Activated T-cell treated with anti-CD3 and anti-CD28 coated beads, Interleukin-2, amount 50 U/mL, for 72 hours (primary cell): ENCODE measurements at regions not wholly inside any gene's neighbourhood (a gene's known extent, or its start where the extent isn't known, plus 50 kb on each side); places are given as distances from the start of the nearest gene placed in this dataset.

ENCODE experiments used
- ATAC-seq, 2 donors: fragments of 150-1000 bp; cut with Tn5 transposase; replicated peaks in 1 of 2; 2 replicates each; pipeline ENCODE4 v1.10.0; 2021; ENCODE audit warnings: moderate library complexity in 2 of 2, mild to moderate bottlenecking in 1 of 2
- DNase-seq, 2 donors: peaks; one replicate each; pipeline ENCODE4 v3.0.0; 2021 to 2022; ENCODE audit warnings: mixed read lengths in 1 of 2
- H3K27ac Mint-ChIP-seq: one replicate; pipeline ENCODE4 v1.8.0; 2022; ENCODE audit warnings: mild to moderate bottlenecking, moderate library complexity, mixed read lengths
- H3K27me3 Mint-ChIP-seq: one replicate; pipeline ENCODE4 v1.8.0; 2022; ENCODE audit warnings: low read depth, mixed read lengths
- H3K36me3 Mint-ChIP-seq, 2 donors: one replicate each; pipeline ENCODE4 v1.8.0; 2022; ENCODE audit warnings: mixed read lengths in 2 of 2, mild to moderate bottlenecking in 1 of 2; ENCODE audit not compliant: insufficient read depth in 2 of 2
- H3K4me1 Mint-ChIP-seq: one replicate; pipeline ENCODE4 v1.8.0; 2022; ENCODE audit warnings: low read depth, mixed read lengths
- H3K4me3 Mint-ChIP-seq, 2 donors: one replicate each; pipeline ENCODE4 v1.8.0; 2022; ENCODE audit warnings: mild to moderate bottlenecking in 2 of 2, mixed read lengths in 2 of 2, moderate library complexity in 2 of 2
- H3K9me3 Mint-ChIP-seq, 2 donors: one replicate each; pipeline ENCODE4 v1.8.0; 2022; ENCODE audit warnings: mixed read lengths in 2 of 2

DNA sequence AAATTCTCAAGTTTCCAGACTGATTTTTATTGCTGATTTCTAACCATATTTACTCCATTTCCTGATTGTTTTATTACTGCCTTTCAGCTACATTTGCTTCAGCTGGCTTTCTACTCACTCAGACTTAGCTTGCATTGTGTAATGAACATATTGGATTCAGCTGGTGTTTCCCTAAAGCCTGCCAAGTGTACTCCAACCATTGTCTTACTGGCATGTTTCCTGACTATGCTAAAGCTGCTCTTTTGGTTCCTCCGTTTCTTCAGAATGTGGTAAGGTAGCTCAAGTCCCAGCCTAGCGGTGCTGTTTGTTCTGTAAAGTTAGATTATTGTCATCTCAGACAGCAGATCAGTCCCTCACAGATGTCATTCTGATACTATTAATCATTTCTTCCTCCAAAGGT, 53.1 kb upstream of the GLRA2 start:
- Mint-ChIP-seq H3K4me1 (no peaks in the 10 kb centered on the region), H3K9me3 (no peaks in the 10 kb centered on the region), H3K27ac (no peak overlapping the region), H3K4me3 (no peak overlapping the region), H3K27me3 (peaks cover 7% of the 10 kb centered on the region), H3K36me3 (no peaks in the 10 kb centered on the region)
- DNase-seq (no peak), ATAC-seq (no peak)

DNA sequence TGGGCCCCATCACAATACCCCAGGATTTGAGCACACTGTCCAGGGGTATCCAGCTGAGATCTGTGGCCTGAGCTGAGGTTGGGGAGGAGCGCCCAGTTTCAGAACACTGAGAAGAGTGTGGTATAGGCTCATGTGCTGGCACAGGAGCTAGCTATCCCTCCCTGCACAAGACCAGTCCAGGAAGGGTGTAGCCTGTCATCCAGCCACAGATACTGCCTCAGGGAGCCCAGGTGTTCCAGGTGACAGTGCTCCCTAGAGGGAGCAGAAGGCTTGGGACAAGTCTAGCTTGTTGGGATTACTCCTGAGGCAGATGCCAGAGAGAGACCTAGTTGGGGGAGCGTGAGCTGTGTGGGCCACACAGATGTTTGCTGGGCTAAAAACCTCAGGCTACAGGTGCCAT, 79.6 kb upstream of the GLRA2 start:
- DNase-seq (no peak), ATAC-seq (no peak)
- no peaks in the 10 kb centered on the region for H3K36me3 Mint-ChIP-seq
- no peak overlapping the region for H3K4me3 Mint-ChIP-seq
- H3K27ac Mint-ChIP-seq = no peak overlapping the region
- peaks cover 6% of the 10 kb centered on the region for H3K27me3 Mint-ChIP-seq
- H3K9me3 Mint-ChIP-seq = no peaks in the 10 kb centered on the region
- no peaks in the 10 kb centered on the region for H3K4me1 Mint-ChIP-seq

DNA sequence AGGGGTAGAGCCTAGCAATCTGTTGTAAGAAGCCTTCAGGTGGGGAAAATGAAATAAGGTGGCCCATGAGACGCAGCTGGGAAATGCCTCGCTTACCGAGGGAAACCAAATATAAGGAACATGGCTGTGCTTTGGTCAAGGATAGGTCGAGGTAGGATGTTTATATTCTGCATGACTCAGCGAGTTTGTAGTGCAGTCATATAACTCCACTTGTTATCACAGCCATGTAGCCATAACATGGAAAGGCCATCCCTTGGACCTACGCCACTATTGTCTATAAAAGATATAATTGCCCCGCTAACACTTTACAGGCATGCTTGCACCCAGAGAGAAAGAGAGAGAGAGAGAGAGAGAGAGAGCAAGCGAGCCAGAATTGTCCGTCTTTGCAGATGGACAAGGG, 80.9 kb upstream of the GLRA2 start:
- H3K4me1 Mint-ChIP-seq = no peaks in the 10 kb centered on the region
- peaks cover 6% of the 10 kb centered on the region for H3K27me3 Mint-ChIP-seq
- no peaks in the 10 kb centered on the region for H3K9me3 Mint-ChIP-seq
- H3K4me3 Mint-ChIP-seq = no peak overlapping the region
- no peak overlapping the region for H3K27ac Mint-ChIP-seq
- DNase-seq (no peak), ATAC-seq (no peak)
- no peaks in the 10 kb centered on the region for H3K36me3 Mint-ChIP-seq

DNA sequence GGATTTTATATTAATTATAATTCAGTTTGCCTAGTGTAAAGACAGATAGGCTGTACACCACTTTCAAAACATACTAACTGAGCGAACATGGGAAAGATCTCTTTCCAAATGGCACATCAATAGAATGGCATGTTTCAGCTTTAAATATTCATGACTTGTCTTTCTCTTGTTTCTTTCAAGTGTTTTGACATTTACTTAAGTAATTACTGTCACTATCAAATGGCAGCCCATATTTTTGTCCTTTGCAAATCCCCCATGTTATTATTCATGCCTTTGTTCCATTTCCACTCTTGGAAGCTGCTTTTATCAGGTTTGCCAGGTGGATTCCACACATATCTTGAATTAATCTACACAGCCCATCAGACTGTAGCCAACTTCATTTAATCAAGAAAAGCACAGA, 89.2 kb upstream of the GLRA2 start:
- H3K36me3 Mint-ChIP-seq = peaks cover 0 to 1% of the 10 kb centered on the region in 2 donors
- H3K9me3 Mint-ChIP-seq = peaks cover 0 to 2% of the 10 kb centered on the region in 2 donors
- no peak overlapping the region for H3K4me3 Mint-ChIP-seq
- DNase-seq (no peak), ATAC-seq (no peak)
- H3K27ac Mint-ChIP-seq = no peak overlapping the region
- H3K27me3 Mint-ChIP-seq = peaks cover 23% of the 10 kb centered on the region
- no peaks in the 10 kb centered on the region for H3K4me1 Mint-ChIP-seq

DNA sequence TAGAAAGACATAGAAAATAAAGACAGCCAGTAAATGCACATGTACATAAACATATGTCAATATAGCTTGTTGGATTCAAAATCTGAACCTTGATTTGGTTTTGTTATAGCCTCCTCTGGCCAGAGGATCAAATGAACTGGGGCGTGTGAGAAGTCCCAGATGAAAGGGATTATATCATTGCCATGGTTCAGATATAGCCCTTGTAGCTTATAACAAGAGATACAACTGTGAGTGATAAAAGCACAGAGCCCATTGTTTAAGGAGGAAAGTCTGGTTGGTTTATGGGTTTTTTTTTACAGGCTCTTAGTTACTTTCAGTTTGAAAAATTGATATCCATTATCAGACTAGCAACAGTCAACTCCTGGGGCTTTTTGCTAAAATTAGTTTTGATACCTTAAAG, 101.7 kb upstream of the GLRA2 start:
- H3K27ac Mint-ChIP-seq = no peak overlapping the region
- peaks cover 32% of the 10 kb centered on the region for H3K27me3 Mint-ChIP-seq
- DNase-seq = no peak
- no peaks in the 10 kb centered on the region for H3K9me3 Mint-ChIP-seq
- H3K36me3 Mint-ChIP-seq = no peaks in the 10 kb centered on the region
- no peak for ATAC-seq
- H3K4me3 Mint-ChIP-seq = no peak overlapping the region
- no peaks in the 10 kb centered on the region for H3K4me1 Mint-ChIP-seq

DNA sequence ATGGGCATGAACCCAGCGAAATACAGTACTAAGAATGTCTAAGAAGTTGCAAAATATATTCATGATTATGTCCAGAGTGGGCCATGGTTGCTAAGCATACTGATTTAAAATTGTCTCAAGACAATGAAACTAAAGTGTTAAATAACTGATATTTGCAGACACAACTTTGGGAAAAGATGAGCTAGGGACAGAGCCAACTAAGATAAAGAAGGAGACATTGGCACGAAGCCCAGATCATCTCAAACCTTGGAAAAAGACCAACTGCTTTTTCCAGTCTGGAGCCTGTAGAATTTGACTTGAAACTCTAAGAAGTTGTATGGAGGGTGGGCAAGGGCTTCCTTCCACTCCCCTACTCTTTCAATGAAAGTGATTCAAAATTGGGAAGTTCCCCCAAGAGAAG, 108.5 kb upstream of the GLRA2 start:
- ATAC-seq (no peak), DNase-seq (no peak)
- H3K27me3 Mint-ChIP-seq = peaks cover 11% of the 10 kb centered on the region
- no peak overlapping the region for H3K27ac Mint-ChIP-seq
- no peaks in the 10 kb centered on the region for H3K9me3 Mint-ChIP-seq
- no peak overlapping the region for H3K4me3 Mint-ChIP-seq
- H3K4me1 Mint-ChIP-seq = no peaks in the 10 kb centered on the region
- peaks cover 0 to 1% of the 10 kb centered on the region in 2 donors for H3K36me3 Mint-ChIP-seq

DNA sequence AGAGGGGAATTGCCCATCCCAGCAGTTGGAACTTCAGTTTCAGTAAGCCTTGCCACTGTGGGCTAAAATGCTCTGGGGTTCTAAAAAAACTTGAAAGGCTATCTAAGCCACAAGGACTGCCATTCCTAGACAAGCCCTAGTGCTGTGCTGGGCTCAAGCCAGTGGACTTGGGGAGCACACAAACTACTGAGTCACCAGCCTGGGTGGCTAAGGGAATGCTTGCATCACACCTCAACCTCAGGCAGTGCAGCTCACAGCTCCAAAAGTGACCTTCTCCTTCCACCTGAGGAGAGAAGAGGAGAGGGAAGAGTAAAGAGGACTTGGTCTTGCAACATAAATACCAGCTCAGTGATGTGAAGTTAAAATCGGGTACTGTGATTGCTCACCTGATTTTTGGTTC, 116.7 kb upstream of the GLRA2 start:
- DNase-seq = no peak
- Mint-ChIP-seq H3K27ac (no peak overlapping the region), H3K4me1 (no peaks in the 10 kb centered on the region), H3K4me3 (no peak overlapping the region), H3K9me3 (peaks cover 0 to 5% of the 10 kb centered on the region in 2 donors), H3K27me3 (peaks cover 6% of the 10 kb centered on the region), H3K36me3 (no peaks in the 10 kb centered on the region)
- no peak for ATAC-seq

DNA sequence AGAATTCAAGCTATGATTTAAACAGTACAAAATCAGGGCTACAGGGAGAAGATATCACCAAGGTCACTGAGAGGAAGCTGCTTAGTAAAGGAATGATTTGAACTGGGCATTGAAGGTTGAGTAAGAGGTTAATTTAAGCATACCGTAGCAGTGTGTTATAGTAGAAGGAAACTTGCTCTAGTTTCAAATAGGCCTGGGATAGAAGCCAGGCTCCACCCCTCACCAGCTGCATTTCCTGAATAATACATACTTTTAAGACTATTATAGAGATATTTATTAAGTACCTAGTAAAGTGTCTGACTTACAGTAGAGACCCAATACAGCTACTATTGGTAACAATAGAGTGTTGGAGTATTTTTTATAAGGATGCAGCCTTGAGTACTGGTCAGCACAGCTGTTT, 118.0 kb upstream of the GLRA2 start:
- no peaks in the 10 kb centered on the region for H3K36me3 Mint-ChIP-seq
- H3K27me3 Mint-ChIP-seq = peaks cover 12% of the 10 kb centered on the region
- peaks cover 0 to 5% of the 10 kb centered on the region in 2 donors for H3K9me3 Mint-ChIP-seq
- no peak overlapping the region for H3K27ac Mint-ChIP-seq
- no peak overlapping the region for H3K4me3 Mint-ChIP-seq
- DNase-seq (no peak), ATAC-seq (no peak)
- H3K4me1 Mint-ChIP-seq = no peaks in the 10 kb centered on the region

DNA sequence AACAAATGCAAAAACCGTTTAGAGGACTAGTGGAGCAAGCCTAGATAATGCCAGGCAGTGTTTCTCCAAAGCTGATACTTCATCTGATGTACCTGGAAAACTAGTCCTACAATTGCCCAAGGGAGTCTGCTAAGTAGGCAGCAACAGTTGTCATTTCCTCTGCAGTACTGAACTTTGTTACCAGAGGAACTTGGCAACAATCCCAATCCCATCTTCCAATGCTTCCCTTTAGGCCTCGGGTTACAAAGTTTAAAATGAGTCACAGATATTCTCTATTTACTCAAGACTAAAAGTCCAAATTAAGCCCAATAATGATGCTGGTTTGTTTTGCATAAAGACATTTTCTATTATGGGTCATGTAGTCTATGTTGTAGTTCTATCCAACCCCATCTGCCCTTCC, 120.0 kb upstream of the GLRA2 start:
- DNase-seq = no peak

DNA sequence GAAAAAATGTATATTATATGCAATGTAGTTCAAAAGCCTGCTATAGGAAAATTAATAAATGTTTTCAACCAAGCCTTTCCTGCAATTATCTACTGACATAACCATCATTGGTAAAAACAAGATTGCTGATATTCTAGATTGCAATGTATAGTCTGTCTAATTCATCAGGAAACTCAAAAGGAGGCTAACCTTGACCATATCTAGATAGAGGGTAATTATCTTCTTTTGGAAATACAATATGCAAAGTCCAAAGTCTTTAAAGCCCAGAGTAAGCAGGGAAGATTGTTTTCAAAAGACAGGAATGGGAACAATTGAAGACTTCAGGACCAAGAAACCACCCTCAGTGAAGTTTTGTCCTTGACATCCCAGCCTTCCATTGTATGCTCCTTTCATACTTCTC, 123.1 kb upstream of the GLRA2 start:
- ATAC-seq (no peak), DNase-seq (no peak)
- Mint-ChIP-seq H3K27me3 (peaks cover 11% of the 10 kb centered on the region), H3K4me3 (no peak overlapping the region), H3K27ac (no peak overlapping the region), H3K36me3 (no peaks in the 10 kb centered on the region), H3K4me1 (no peaks in the 10 kb centered on the region), H3K9me3 (peaks cover 0 to 2% of the 10 kb centered on the region in 2 donors)

More for the DNA sequence above, 120.0 kb upstream of the GLRA2 start:
- H3K4me1 Mint-ChIP-seq = no peaks in the 10 kb centered on the region
- no peaks in the 10 kb centered on the region for H3K36me3 Mint-ChIP-seq
- ATAC-seq = no peak
- peaks cover 12% of the 10 kb centered on the region for H3K27me3 Mint-ChIP-seq
- no peak overlapping the region for H3K27ac Mint-ChIP-seq
- no peak overlapping the region for H3K4me3 Mint-ChIP-seq
- peaks cover 0 to 2% of the 10 kb centered on the region in 2 donors for H3K9me3 Mint-ChIP-seq

DNA sequence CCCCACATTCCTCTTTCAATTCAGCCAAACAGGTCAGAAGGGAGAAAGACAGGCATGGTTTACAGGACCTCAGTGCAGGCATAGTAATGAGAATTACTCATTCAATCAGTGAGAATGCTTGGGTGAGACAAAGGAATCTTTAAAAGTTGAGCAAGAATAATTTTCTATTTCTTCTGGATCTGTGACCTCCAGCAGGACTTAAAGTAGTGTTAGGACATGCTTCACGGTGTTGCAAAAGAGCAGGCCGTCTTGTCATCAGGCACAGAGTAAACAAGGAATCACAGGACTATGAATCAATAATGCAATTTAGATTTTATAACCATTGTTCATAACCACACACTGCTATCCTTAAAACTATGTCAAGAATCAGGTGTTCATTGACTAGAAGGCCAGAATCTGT, 130.6 kb upstream of the GLRA2 start:
- peaks cover 0 to 2% of the 10 kb centered on the region in 2 donors for H3K36me3 Mint-ChIP-seq

DNA sequence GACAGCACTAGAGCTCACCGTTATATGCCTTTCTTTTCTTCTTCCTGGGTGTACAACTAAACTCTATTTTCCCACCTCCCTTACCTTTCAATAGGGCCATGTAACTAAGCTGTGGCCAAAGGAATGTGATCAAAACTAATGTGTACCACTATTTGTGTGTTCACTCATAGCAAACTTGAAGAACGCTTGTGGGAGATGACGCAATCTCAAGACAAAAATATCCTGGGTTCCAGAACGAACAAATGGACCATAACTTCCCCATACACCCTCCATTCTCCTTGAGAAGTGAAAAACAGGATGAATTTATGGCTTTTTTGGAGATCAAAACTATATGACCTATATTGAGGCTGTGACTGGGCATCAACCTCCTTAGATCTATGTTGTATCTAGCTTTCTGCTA, 139.7 kb upstream of the GLRA2 start:
- no peak overlapping the region for H3K4me3 Mint-ChIP-seq
- peaks cover 10% of the 10 kb centered on the region for H3K27me3 Mint-ChIP-seq
- H3K4me1 Mint-ChIP-seq = no peaks in the 10 kb centered on the region
- ATAC-seq = no peak
- H3K9me3 Mint-ChIP-seq = peaks cover 2 to 6% of the 10 kb centered on the region in 2 donors
- no peak for DNase-seq
- H3K27ac Mint-ChIP-seq = no peak overlapping the region
- H3K36me3 Mint-ChIP-seq = peaks cover 0 to 5% of the 10 kb centered on the region in 2 donors

More for the DNA sequence above, 130.6 kb upstream of the GLRA2 start:
- H3K27ac Mint-ChIP-seq = no peak overlapping the region
- H3K9me3 Mint-ChIP-seq = peaks cover 0 to 6% of the 10 kb centered on the region in 2 donors
- ATAC-seq (no peak), DNase-seq (no peak)
- H3K27me3 Mint-ChIP-seq = no peaks in the 10 kb centered on the region
- no peaks in the 10 kb centered on the region for H3K4me1 Mint-ChIP-seq
- no peak overlapping the region for H3K4me3 Mint-ChIP-seq

DNA sequence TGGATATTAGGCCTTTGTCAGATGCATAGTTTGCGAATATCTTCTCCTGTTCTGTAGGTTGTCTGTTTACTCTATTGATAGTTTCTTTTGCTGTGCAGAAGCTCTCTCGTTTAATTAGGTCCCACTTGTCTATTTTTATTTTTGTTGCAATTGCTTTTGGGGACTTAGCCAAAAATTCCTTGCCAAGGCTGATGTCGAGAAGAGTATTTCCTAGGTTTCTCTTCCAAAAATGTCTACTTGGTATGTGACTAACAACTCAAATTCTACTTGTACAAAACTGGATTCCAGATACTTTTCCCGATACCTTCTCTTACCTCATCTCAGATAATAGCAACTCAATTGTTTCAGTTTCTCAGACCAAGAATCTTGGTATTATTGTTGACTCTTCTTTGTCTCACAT, 142.4 kb upstream of the GLRA2 start:
- no peak for DNase-seq
- Mint-ChIP-seq H3K4me1 (no peaks in the 10 kb centered on the region), H3K9me3 (peaks cover 0 to 2% of the 10 kb centered on the region in 2 donors), H3K36me3 (peaks cover 0 to 3% of the 10 kb centered on the region in 2 donors), H3K27ac (no peak overlapping the region), H3K27me3 (peaks cover 10% of the 10 kb centered on the region), H3K4me3 (no peak overlapping the region)
- ATAC-seq = no peak

DNA sequence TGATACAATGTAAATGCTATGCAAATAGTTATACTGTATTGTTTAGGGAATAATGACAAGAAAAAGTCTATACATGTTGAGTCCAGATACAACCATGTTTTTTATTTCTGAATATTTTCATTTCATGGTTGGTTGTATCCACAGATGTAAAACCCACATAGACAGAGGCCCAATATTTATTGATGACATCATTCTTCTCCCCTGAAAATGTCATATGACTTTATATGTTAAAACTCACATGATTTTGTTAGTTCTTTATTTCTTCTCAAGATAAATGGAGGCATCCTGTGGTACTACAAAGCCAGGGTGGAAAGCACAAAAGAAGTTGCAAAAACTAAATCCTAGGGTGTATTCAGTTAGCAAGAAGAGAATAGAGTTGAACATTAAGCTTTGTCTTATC, 149.3 kb upstream of the GLRA2 start:
- ATAC-seq (no peak), DNase-seq (no peak)
- Mint-ChIP-seq H3K4me1 (no peaks in the 10 kb centered on the region), H3K36me3 (no peaks in the 10 kb centered on the region), H3K27ac (no peak overlapping the region), H3K27me3 (no peaks in the 10 kb centered on the region), H3K9me3 (no peaks in the 10 kb centered on the region), H3K4me3 (no peak overlapping the region)
